Neural cell (in vitro differentiated cells): ENCODE measurements at regions not wholly inside any gene's neighbourhood (a gene's known extent, or its start where the extent isn't known, plus 50 kb on each side); places are given as distances from the start of the nearest gene placed in this dataset.
A peak's percentile ranks its signal among the peaks of the same experiment; 100 is the strongest.
"Not testable (repeated sequence)": the region's sequence is repeated elsewhere in the genome, so short reads cannot be mapped to it uniquely, and the experiment has no call there.

Experiments used
- H2AFZ ChIP-seq: fragments of 200-600, 300-800 bp; sonication (generic), shearing (Covaris generic); 2 replicates; pipeline ENCODE4 v1.6.0; 2014; ENCODE audit warnings: low read depth, mild to moderate bottlenecking, antibody characterized with exemption, low read length, moderate library complexity
- H3F3A ChIP-seq: fragments of 200-600 bp; shearing (Covaris generic); 2 replicates; pipeline ENCODE4 v1.6.1; 2016; ENCODE audit warnings: mild to moderate bottlenecking, moderate library complexity, mixed read lengths, antibody characterized with exemption, low read length; ENCODE audit not compliant: insufficient read depth, poor library complexity, severe bottlenecking
- H3K27ac ChIP-seq: fragments of 200-600, 300-800 bp; sonication (generic), shearing (Covaris generic); 2 replicates; pipeline ENCODE4 v1.5.1; 2014; ENCODE audit warnings: mild to moderate bottlenecking, low read length, moderate library complexity
- H3K27me3 ChIP-seq: fragments of 300-800, 200-600 bp; sonication (generic), shearing (Covaris generic); 2 replicates; pipeline ENCODE4 v1.6.0; 2014; ENCODE audit warnings: mild to moderate bottlenecking, low read depth, low read length, moderate library complexity; ENCODE audit not compliant: insufficient read depth
- H3K36me3 ChIP-seq: fragments of 300-800, 200-600 bp; sonication (generic), shearing (Covaris generic); 2 replicates; pipeline ENCODE4 v1.5.1; 2014; ENCODE audit warnings: mild to moderate bottlenecking, antibody characterized with exemption, low read length, moderate library complexity; ENCODE audit not compliant: insufficient read depth
- H3K4me2 ChIP-seq: fragments of 300-800, 200-600 bp; sonication (generic), shearing (Covaris generic); 2 replicates; pipeline ENCODE4 v1.6.0; 2014; ENCODE audit warnings: mild to moderate bottlenecking, low read length
- H3K4me3 ChIP-seq: fragments of 300-800, 200-600 bp; sonication (generic), shearing (Covaris generic); 2 replicates; pipeline ENCODE4 v1.5.1; 2014; ENCODE audit warnings: mild to moderate bottlenecking, low read length, moderate library complexity
- H3K79me2 ChIP-seq: fragments of 200-600 bp; shearing (Covaris generic); replicated peaks from 2 replicates; pipeline ENCODE4 v1.6.0; 2014; ENCODE audit warnings: mild to moderate bottlenecking, low read length, moderate library complexity; ENCODE audit not compliant: insufficient read depth
- H3K9ac ChIP-seq: fragments of 300-800, 200-600 bp; sonication (generic), shearing (Covaris generic); 2 replicates; pipeline ENCODE4 v1.6.1; 2016; ENCODE audit warnings: mild to moderate bottlenecking, low read length, mixed read lengths
- H3K9me2 ChIP-seq: fragments of 200-600 bp; shearing (Covaris generic); 2 replicates; pipeline ENCODE4 v1.6.1; 2016; ENCODE audit warnings: mild to moderate bottlenecking, low read length, mixed read lengths; ENCODE audit not compliant: insufficient read depth
- H3K9me3 ChIP-seq: fragments of 200-600, 300-800 bp; sonication (generic), shearing (Covaris generic); 2 replicates; pipeline ENCODE4 v1.6.1; 2016; ENCODE audit warnings: mild to moderate bottlenecking, mixed run types, low read length, moderate library complexity, mixed read lengths
- H4K20me1 ChIP-seq: fragments of 200-600 bp; shearing (Covaris generic); 2 replicates; pipeline ENCODE4 v1.6.1; 2016; ENCODE audit warnings: mild to moderate bottlenecking, mixed run types; ENCODE audit not compliant: insufficient read depth
- EP300 ChIP-seq: fragments of 450-650 bp; conservative IDR thresholded peaks from 2 replicates; pipeline ENCODE4 v1.6.1; 2014; ENCODE audit warnings: antibody characterized with exemption, mild to moderate bottlenecking, moderate library complexity; ENCODE audit not compliant: poor library complexity, severe bottlenecking
- EZH2 ChIP-seq: fragments of 200-600, 300-800 bp; shearing (Covaris generic), sonication (generic); IDR thresholded peaks from 2 replicates; pipeline ENCODE4 v1.6.1; 2014; ENCODE audit warnings: antibody characterized with exemption, low read length, borderline replicate concordance, mild to moderate bottlenecking; ENCODE audit not compliant: insufficient read depth, poor library complexity, severe bottlenecking
- MXI1 ChIP-seq: fragments of 450-650 bp; conservative IDR thresholded peaks from 2 replicates; pipeline ENCODE4 v1.6.1; 2014; ENCODE audit warnings: antibody characterized with exemption, mild to moderate bottlenecking; ENCODE audit not compliant: poor library complexity, severe bottlenecking
- POLR2AphosphoS5 ChIP-seq: IDR thresholded peaks from 2 replicates; pipeline ENCODE4 v1.6.1; 2012
- RAD21 ChIP-seq: fragments of 450-650 bp; conservative IDR thresholded peaks from 2 replicates; pipeline ENCODE4 v1.6.1; 2014; ENCODE audit warnings: antibody characterized with exemption, mild to moderate bottlenecking, moderate library complexity
- SMC3 ChIP-seq: fragments of 450-650 bp; conservative IDR thresholded peaks from 2 replicates; pipeline ENCODE4 v1.6.1; 2014; ENCODE audit warnings: antibody characterized with exemption, mild to moderate bottlenecking, moderate library complexity; ENCODE audit not compliant: poor library complexity
- TAF1 ChIP-seq: IDR thresholded peaks from 2 replicates; pipeline ENCODE4 v1.6.1; 2012; ENCODE audit warnings: low read depth
- TF ChIP-seq, protein P1 (sequence below): IDR thresholded peaks from 2 replicates; pipeline ENCODE4 v1.6.1; 2012; ENCODE audit warnings: borderline replicate concordance
- TF ChIP-seq, protein P2 (sequence below): fragments of 450-650 bp; IDR thresholded peaks from 2 replicates; pipeline ENCODE4 v1.5.1; 2014; ENCODE audit warnings: antibody characterized with exemption, mild to moderate bottlenecking, moderate library complexity; ENCODE audit not compliant: poor library complexity, severe bottlenecking

DNA sequence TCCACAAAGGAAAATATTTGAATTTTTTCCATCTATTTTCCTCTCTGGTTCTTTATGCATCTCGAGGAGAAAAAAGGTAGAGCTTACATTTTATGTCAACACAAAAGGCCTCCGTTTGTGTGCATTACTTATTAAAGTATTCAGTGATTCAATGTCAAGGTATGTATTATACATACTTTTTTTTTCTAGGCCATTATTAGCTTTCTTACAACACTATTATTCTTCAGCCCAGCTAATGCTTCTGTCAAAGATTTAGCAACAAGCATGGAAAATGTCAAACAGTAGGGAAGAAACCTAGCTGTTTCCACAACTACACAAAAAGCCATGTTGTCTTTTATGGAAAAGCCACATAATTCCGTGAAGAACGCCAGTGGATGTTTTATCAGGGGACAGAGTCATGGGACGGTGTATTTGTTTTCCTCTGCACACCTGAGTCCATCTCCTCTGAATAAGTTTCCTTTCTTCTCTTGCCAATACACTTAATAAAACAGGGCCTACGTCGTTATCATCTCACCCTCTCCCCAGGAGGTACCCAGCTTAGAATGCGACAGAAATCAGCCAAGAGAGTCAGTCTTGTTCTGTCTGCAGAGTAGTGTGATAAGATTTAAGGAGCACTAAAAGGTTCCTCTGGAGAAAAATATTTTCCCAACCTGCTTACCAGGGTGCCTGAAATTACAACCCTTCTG is 209.7 kb upstream of the AUTS2 start:
- no peak overlapping the region for H2AFZ ChIP-seq
- no peaks in the 10 kb centered on the region for H3K79me2 ChIP-seq
- no peak overlapping the region for H3K4me2 ChIP-seq
- no peaks in the 10 kb centered on the region for H3F3A ChIP-seq
- H3K9me3 ChIP-seq: no peaks in the 10 kb centered on the region
- peak overlapping the region; percentile 15 for H3K27ac ChIP-seq
- no peaks in the 10 kb centered on the region for H3K27me3 ChIP-seq
- no peak for TF ChIP-seq RAD21
- TF ChIP-seq POLR2AphosphoS5: peak; percentile 39
- peak; percentile 33 for TF ChIP-seq EP300
- TF ChIP-seq, protein P1, sequence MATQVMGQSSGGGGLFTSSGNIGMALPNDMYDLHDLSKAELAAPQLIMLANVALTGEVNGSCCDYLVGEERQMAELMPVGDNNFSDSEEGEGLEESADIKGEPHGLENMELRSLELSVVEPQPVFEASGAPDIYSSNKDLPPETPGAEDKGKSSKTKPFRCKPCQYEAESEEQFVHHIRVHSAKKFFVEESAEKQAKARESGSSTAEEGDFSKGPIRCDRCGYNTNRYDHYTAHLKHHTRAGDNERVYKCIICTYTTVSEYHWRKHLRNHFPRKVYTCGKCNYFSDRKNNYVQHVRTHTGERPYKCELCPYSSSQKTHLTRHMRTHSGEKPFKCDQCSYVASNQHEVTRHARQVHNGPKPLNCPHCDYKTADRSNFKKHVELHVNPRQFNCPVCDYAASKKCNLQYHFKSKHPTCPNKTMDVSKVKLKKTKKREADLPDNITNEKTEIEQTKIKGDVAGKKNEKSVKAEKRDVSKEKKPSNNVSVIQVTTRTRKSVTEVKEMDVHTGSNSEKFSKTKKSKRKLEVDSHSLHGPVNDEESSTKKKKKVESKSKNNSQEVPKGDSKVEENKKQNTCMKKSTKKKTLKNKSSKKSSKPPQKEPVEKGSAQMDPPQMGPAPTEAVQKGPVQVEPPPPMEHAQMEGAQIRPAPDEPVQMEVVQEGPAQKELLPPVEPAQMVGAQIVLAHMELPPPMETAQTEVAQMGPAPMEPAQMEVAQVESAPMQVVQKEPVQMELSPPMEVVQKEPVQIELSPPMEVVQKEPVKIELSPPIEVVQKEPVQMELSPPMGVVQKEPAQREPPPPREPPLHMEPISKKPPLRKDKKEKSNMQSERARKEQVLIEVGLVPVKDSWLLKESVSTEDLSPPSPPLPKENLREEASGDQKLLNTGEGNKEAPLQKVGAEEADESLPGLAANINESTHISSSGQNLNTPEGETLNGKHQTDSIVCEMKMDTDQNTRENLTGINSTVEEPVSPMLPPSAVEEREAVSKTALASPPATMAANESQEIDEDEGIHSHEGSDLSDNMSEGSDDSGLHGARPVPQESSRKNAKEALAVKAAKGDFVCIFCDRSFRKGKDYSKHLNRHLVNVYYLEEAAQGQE: peak; percentile 93
- H3K9ac ChIP-seq: no peak overlapping the region
- H3K36me3 ChIP-seq: no peaks in the 10 kb centered on the region
- H3K4me3 ChIP-seq: no peak overlapping the region
- H4K20me1 ChIP-seq: no peaks in the 10 kb centered on the region
- H3K9me2 ChIP-seq: no peaks in the 10 kb centered on the region

DNA sequence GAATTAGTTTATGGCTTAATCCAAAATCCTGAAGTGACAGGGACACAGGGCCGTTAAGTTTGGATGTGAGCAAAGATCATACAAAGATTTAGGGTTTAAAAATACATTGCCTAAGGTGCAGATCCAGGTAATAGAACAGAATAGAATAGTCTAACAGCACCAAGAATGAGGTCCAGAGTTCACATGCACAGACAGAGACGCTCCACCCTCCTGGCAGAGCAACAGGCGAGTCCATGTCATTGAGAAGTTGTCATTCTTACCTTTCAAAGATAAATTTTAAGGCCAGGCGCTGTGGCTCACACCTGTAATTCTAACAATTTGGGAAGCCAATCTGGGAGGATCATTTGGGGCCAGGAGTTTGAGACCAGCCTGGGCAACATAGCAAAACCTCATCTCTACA is 209.1 kb upstream of the AUTS2 start:
- Histone ChIP-seq H3K4me2 (no peak overlapping the region), H3K4me3 (no peak overlapping the region), H3K9ac (no peak overlapping the region), H3K9me3 (no peaks in the 10 kb centered on the region), H4K20me1 (no peaks in the 10 kb centered on the region), H3K36me3 (no peaks in the 10 kb centered on the region), H3K9me2 (no peaks in the 10 kb centered on the region), H3K27me3 (no peaks in the 10 kb centered on the region), H2AFZ (no peak overlapping the region), H3K79me2 (no peaks in the 10 kb centered on the region), H3K27ac (no peak overlapping the region), H3F3A (no peaks in the 10 kb centered on the region)
- TF ChIP-seq RAD21 (no peak), EZH2 (no peak), SMC3 (no peak), TAF1 (no peak), MXI1 (no peak)
- TF ChIP-seq, protein P2, sequence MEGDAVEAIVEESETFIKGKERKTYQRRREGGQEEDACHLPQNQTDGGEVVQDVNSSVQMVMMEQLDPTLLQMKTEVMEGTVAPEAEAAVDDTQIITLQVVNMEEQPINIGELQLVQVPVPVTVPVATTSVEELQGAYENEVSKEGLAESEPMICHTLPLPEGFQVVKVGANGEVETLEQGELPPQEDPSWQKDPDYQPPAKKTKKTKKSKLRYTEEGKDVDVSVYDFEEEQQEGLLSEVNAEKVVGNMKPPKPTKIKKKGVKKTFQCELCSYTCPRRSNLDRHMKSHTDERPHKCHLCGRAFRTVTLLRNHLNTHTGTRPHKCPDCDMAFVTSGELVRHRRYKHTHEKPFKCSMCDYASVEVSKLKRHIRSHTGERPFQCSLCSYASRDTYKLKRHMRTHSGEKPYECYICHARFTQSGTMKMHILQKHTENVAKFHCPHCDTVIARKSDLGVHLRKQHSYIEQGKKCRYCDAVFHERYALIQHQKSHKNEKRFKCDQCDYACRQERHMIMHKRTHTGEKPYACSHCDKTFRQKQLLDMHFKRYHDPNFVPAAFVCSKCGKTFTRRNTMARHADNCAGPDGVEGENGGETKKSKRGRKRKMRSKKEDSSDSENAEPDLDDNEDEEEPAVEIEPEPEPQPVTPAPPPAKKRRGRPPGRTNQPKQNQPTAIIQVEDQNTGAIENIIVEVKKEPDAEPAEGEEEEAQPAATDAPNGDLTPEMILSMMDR: no peak
- TF ChIP-seq, protein P1: no peak

DNA sequence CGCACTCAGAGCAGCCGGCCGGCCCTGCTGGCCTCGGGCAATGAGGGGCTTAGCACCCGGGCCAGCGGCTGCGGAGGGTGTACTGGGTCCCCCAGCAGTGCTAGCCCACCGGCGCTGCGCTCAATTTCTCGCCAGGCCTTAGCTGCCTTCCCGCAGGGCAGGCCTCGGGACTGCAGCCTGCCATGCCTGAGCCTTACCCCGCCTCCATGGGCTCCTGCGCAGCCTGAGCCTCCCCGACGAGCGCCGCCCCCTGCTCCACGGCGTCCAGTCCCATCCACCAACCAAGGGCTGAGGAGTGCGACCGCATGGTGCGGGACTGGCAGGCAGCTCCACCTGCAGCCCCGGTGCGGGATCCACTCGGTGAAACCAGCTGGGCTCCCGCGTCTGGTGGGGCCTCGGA is 204.4 kb upstream of the AUTS2 start:
- not testable (repeated sequence) for H3K9me2 ChIP-seq, H3K36me3 ChIP-seq, H2AFZ ChIP-seq, H3K9me3 ChIP-seq, H3K27me3 ChIP-seq, H3K4me2 ChIP-seq, H3K4me3 ChIP-seq, H4K20me1 ChIP-seq, H3K9ac ChIP-seq, H3K27ac ChIP-seq, H3F3A ChIP-seq, H3K79me2 ChIP-seq
